H1 (cell line): ENCODE measurements at regions not wholly inside any gene's neighbourhood (a gene's known extent, or its start where the extent isn't known, plus 50 kb on each side); places are given as distances from the start of the nearest gene placed in this dataset.

Experiments used
- CTCF ChIA-PET: fragments of 300-600 bp; sonication (Branson Sonifier 250); formaldehyde crosslinking; loops from one replicate; lab custom pipeline; 2021; ENCODE audit not compliant: partially characterized antibody; lab: Charles Lee
- POLR2A ChIA-PET: fragments of 300-600 bp; sonication (Branson Sonifier 250); formaldehyde crosslinking; loops from one replicate; lab custom pipeline; 2021; ENCODE audit warnings: inconsistent platforms; ENCODE audit not compliant: partially characterized antibody; lab: Charles Lee
- DNase-seq, 2 experiments: peaks; one replicate each; pipeline versions ENCODE4 v3.0.0 to v3.0.0-alpha.2; 2010 to 2022; ENCODE audit warnings: low spot score in 2 of 2, low read depth in 1 of 2, mixed read lengths in 1 of 2
- FAIRE-seq: peaks from 2 replicates; lab custom pipeline; 2011; peaks lifted over from hg19 to GRCh38; lab: Jason Lieb, UNC
- H2AFZ ChIP-seq: 2 replicates; pipeline ENCODE4 v1.8.1; 2012; ENCODE audit warnings: low read length, inconsistent platforms
- H2AK5ac ChIP-seq: 2 replicates; pipeline ENCODE4 v1.6.1; 2013; ENCODE audit warnings: low read depth, low read length
- H2BK120ac ChIP-seq: replicated peaks from 2 replicates; pipeline ENCODE3; 2013; ENCODE audit warnings: low read depth, low read length, inconsistent platforms
- H2BK12ac ChIP-seq: 2 replicates; pipeline ENCODE4 v1.6.1; 2013; ENCODE audit warnings: low read depth, low read length
- H2BK15ac ChIP-seq: 2 replicates; pipeline ENCODE4 v1.6.1; 2013; ENCODE audit warnings: low read length
- H2BK20ac ChIP-seq: 2 replicates; pipeline ENCODE4 v1.6.1; 2013; ENCODE audit warnings: low read length
- H2BK5ac ChIP-seq: 2 replicates; pipeline ENCODE4 v1.6.1; 2013; ENCODE audit warnings: low read depth, low read length
- H3K14ac ChIP-seq: 2 replicates; pipeline ENCODE4 v1.6.1; 2013; ENCODE audit warnings: inconsistent platforms; ENCODE audit not compliant: insufficient read length
- H3K18ac ChIP-seq: 2 replicates; pipeline ENCODE4 v1.6.1; 2013; ENCODE audit warnings: low read length; ENCODE audit errors: extremely low read depth
- H3K23ac ChIP-seq: 2 replicates; pipeline ENCODE4 v1.6.1; 2013; ENCODE audit warnings: inconsistent platforms; ENCODE audit not compliant: insufficient read length
- H3K23me2 ChIP-seq: 2 replicates; pipeline ENCODE4 v1.6.1; 2013; ENCODE audit warnings: low read depth, low read length
- H3K27ac ChIP-seq: 2 replicates; pipeline ENCODE4 v1.6.1; 2011; ENCODE audit warnings: low read depth, low read length, inconsistent platforms
- H3K27me3 ChIP-seq, 4 experiments: replicated peaks in 1 of 4; 1 replicate in 1 of 4; 2 replicates in 3 of 4; pipeline versions ENCODE4 v1.6.1 to v1.8.1; 2011 to 2013; ENCODE audit warnings: low read length in 3 of 4, mild to moderate bottlenecking in 3 of 4, inconsistent platforms in 2 of 4, mixed read lengths in 2 of 4, moderate library complexity in 1 of 4; ENCODE audit not compliant: control insufficient read depth in 3 of 4, insufficient read depth in 3 of 4; ENCODE audit errors: extremely low read depth in 1 of 4
- H3K36me3 ChIP-seq, 4 experiments: 2 replicates each; pipeline versions ENCODE4 v1.6.1 to v1.8.1; 2011 to 2013; ENCODE audit warnings: mild to moderate bottlenecking in 4 of 4, low read length in 3 of 4, moderate library complexity in 2 of 4, control low read depth in 1 of 4, inconsistent platforms in 1 of 4; ENCODE audit not compliant: insufficient read depth in 4 of 4, control insufficient read depth in 2 of 4
- H3K4ac ChIP-seq: replicated peaks from 2 replicates; pipeline ENCODE3; 2013; ENCODE audit warnings: low read length, low read depth, mixed read lengths, inconsistent platforms; ENCODE audit not compliant: insufficient read length
- H3K4me1 ChIP-seq, 4 experiments: replicated peaks in 1 of 4; 1 replicate in 1 of 4; 2 replicates in 3 of 4; pipeline versions ENCODE4 v1.6.1 to v1.8.1; 2011 to 2013; ENCODE audit warnings: low read length in 3 of 4, inconsistent platforms in 2 of 4, mixed read lengths in 1 of 4; ENCODE audit not compliant: insufficient read depth in 4 of 4, control insufficient read depth in 3 of 4
- H3K4me2 ChIP-seq, 2 experiments: 2 replicates each; pipeline versions ENCODE4 v1.6.1 to v1.8.1; 2011 to 2013; ENCODE audit warnings: low read depth in 2 of 2, low read length in 2 of 2, control low read depth in 1 of 2, inconsistent platforms in 1 of 2, mild to moderate bottlenecking in 1 of 2; ENCODE audit not compliant: insufficient read depth in 1 of 2
- H3K4me3 ChIP-seq, 4 experiments: fragments of 200-600, 300-600 bp in 1 of 4; sonication (generic), shearing (Covaris generic), sonication (Bioruptor Twin) in 1 of 4; 2 replicates each; pipeline versions ENCODE4 v1.5.1 to v1.8.1; 2011 to 2016; ENCODE audit warnings: low read length in 4 of 4, low read depth in 3 of 4, control low read depth in 2 of 4, inconsistent platforms in 2 of 4, mild to moderate bottlenecking in 2 of 4, mixed read lengths in 1 of 4, moderate library complexity in 1 of 4; ENCODE audit not compliant: insufficient read depth in 2 of 4; ENCODE audit errors: extremely low read depth in 1 of 4
- H3K56ac ChIP-seq: replicated peaks from 2 replicates; pipeline ENCODE3; 2013; ENCODE audit warnings: low read depth, mild to moderate bottlenecking, mixed read lengths, low read length, inconsistent platforms; ENCODE audit not compliant: insufficient read length
- H3K79me1 ChIP-seq: 2 replicates; pipeline ENCODE4 v1.6.1; 2013; ENCODE audit warnings: low read depth, low read length, control low read depth
- H3K79me2 ChIP-seq, 2 experiments: 2 replicates each; pipeline versions ENCODE4 v1.6.1 to v1.8.1; 2012 to 2013; ENCODE audit warnings: low read length in 2 of 2, mild to moderate bottlenecking in 2 of 2, inconsistent platforms in 1 of 2; ENCODE audit not compliant: insufficient read depth in 2 of 2, control insufficient read depth in 1 of 2
- H3K9ac ChIP-seq, 4 experiments: replicated peaks in 1 of 4; 1 replicate in 1 of 4; 2 replicates in 3 of 4; pipeline versions ENCODE4 v1.6.1 to v1.8.1; 2011 to 2013; ENCODE audit warnings: low read depth in 3 of 4, low read length in 3 of 4, control low read depth in 2 of 4, mild to moderate bottlenecking in 2 of 4, moderate library complexity in 2 of 4, inconsistent platforms in 1 of 4; ENCODE audit errors: extremely low read depth in 1 of 4
- H3K9me3 ChIP-seq, 2 experiments: 2 replicates each; pipeline versions ENCODE4 v1.6.1 to v1.8.1; 2012 to 2013; ENCODE audit warnings: mild to moderate bottlenecking in 2 of 2, moderate library complexity in 2 of 2, control low read depth in 1 of 2, inconsistent platforms in 1 of 2, low read depth in 1 of 2, low read length in 1 of 2, mixed read lengths in 1 of 2; ENCODE audit not compliant: insufficient read depth in 2 of 2
- H4K20me1 ChIP-seq, 2 experiments: replicated peaks in 1 of 2; 2 replicates each; pipeline versions ENCODE3 to v1.8.1; 2011 to 2013; ENCODE audit warnings: inconsistent platforms in 2 of 2, low read length in 2 of 2, mild to moderate bottlenecking in 1 of 2; ENCODE audit not compliant: insufficient read depth in 2 of 2, control insufficient read depth in 1 of 2
- H4K5ac ChIP-seq: 2 replicates; pipeline ENCODE4 v1.6.1; 2013; ENCODE audit warnings: low read length, low read depth, mixed read lengths, inconsistent platforms; ENCODE audit not compliant: insufficient read length
- H4K8ac ChIP-seq: 2 replicates; pipeline ENCODE4 v1.8.0; 2013; ENCODE audit warnings: mild to moderate bottlenecking, moderate library complexity, low read length, inconsistent platforms; ENCODE audit not compliant: insufficient read depth; ENCODE audit errors: extremely low read depth
- H4K91ac ChIP-seq: replicated peaks from 2 replicates; pipeline ENCODE3; 2013; ENCODE audit warnings: low read length, mixed read lengths, inconsistent platforms; ENCODE audit not compliant: insufficient read length
- ASH2L ChIP-seq: fragments of 200-600, 300-600 bp; sonication (generic); IDR thresholded peaks from one replicate; pipeline ENCODE4 v1.7.1; 2017; ENCODE audit warnings: low read length
- BCL11A ChIP-seq, 2 experiments: IDR thresholded peaks; one replicate each; pipeline ENCODE4 v1.6.1; 2011; ENCODE audit warnings: low read depth in 2 of 2, low read length in 2 of 2, mild to moderate bottlenecking in 2 of 2
- CTBP2 ChIP-seq: IDR thresholded peaks from 2 replicates; pipeline ENCODE4 v1.7.0; 2011; ENCODE audit warnings: borderline replicate concordance, mild to moderate bottlenecking, moderate library complexity, mixed read lengths, low read length; ENCODE audit not compliant: insufficient read depth, insufficient read length
- EP300 ChIP-seq, 2 experiments: IDR thresholded peaks; 1 replicate in 1 of 2; 2 replicates in 1 of 2; pipeline ENCODE4 v1.6.1; 2011 to 2012; ENCODE audit warnings: low read depth in 2 of 2, low read length in 2 of 2, mild to moderate bottlenecking in 2 of 2, borderline replicate concordance in 1 of 2, inconsistent platforms in 1 of 2, moderate library complexity in 1 of 2
- GABPA ChIP-seq: IDR thresholded peaks from 2 replicates; pipeline ENCODE4 v1.6.1; 2011; ENCODE audit warnings: mild to moderate bottlenecking, low read length, moderate library complexity, borderline replicate concordance; ENCODE audit not compliant: insufficient read depth
- GTF2F1 ChIP-seq: IDR thresholded peaks from 2 replicates; pipeline ENCODE4 v1.6.1; 2012; ENCODE audit warnings: low read depth, low read length, improper control_type of control experiment, borderline replicate concordance
- HDAC2 ChIP-seq, 2 experiments: fragments of 300-600 bp in 1 of 2; sonication (generic) in 1 of 2; IDR thresholded peaks; 2 replicates each; pipeline ENCODE4 v1.6.1; 2011 to 2012; ENCODE audit warnings: low read depth in 2 of 2, low read length in 2 of 2, mild to moderate bottlenecking in 2 of 2, moderate library complexity in 2 of 2, borderline replicate concordance in 1 of 2, inconsistent platforms in 1 of 2
- HDAC6 ChIP-seq: IDR thresholded peaks from one replicate; pipeline ENCODE4 v1.7.1; 2012; ENCODE audit warnings: low read depth, mild to moderate bottlenecking, inconsistent platforms, low read length, moderate library complexity
- KDM4A ChIP-seq: IDR thresholded peaks from one replicate; pipeline ENCODE4 v1.7.1; 2012; ENCODE audit warnings: low read depth, mild to moderate bottlenecking, moderate library complexity, low read length, inconsistent platforms; ENCODE audit not compliant: severe bottlenecking
- KDM5A ChIP-seq: fragments of 200-600 bp; IDR thresholded peaks from 2 replicates; pipeline ENCODE4 v1.7.1; 2012; ENCODE audit warnings: mild to moderate bottlenecking, low read length, inconsistent platforms, mixed read lengths
- POLR2AphosphoS5 ChIP-seq: IDR thresholded peaks from 2 replicates; pipeline ENCODE4 v1.6.1; 2011; ENCODE audit warnings: low read depth, low read length
- SAP30 ChIP-seq: fragments of 300-600 bp; sonication (generic); IDR thresholded peaks from 2 replicates; pipeline ENCODE4 v1.7.1; 2012; ENCODE audit warnings: low read length, moderate library complexity, mild to moderate bottlenecking, inconsistent platforms; ENCODE audit not compliant: insufficient read depth, insufficient replicate concordance
- SP2 ChIP-seq: IDR thresholded peaks from 2 replicates; pipeline ENCODE4 v1.6.1; 2012; ENCODE audit warnings: mild to moderate bottlenecking, low read length, inconsistent platforms
- TAF7 ChIP-seq: optimal IDR thresholded peaks from 2 replicates; pipeline ENCODE3; 2011; ENCODE audit warnings: low read depth, mild to moderate bottlenecking, inconsistent platforms, low read length, moderate library complexity, borderline replicate concordance
- WGBS, 2 experiments: shearing (Covaris generic) in 1 of 2; methylation state at CpG; one replicate each; pipeline versions ENCODE4 v1.1.6 to v1.1.7; 2013 to 2015; ENCODE audit warnings: low lambda C conversion rate in 2 of 2, mixed read lengths in 2 of 2, inconsistent platforms in 1 of 2, low coverage in 1 of 2, missing lambda C conversion rate in 1 of 2; ENCODE audit not compliant: insufficient replicate concordance in 2 of 2, insufficient coverage in 1 of 2, insufficient read length in 1 of 2; ENCODE audit errors: extremely low coverage in 1 of 2, missing lambda C conversion rate in 1 of 2; 5-methylcytosine and 5-hydroxymethylcytosine counted together

DNA sequence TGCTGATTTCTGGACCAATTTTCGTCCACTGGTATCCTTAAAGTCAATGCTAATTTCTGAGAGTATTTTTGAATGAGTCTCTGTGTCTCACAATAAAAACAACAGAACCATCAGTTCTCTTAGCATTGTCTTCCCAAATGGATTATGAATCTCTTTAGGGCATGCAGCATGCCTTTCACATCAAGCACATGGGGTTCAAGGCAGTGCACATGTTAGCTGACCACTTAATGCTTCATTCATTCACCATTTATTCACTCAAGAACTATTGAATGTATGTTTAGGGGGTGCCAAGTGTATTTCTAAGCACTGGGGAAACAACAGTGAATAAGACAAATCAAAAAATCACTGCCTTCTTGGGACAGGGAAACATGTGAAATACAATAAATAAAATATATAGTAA is 126.7 kb upstream of the SLC44A3 start:
- H2AK5ac ChIP-seq = no peak overlapping the region
- H3K23me2 ChIP-seq = no peaks in the 10 kb centered on the region
- H4K8ac ChIP-seq = no peak overlapping the region
- no peak for TF ChIP-seq HDAC2 (IDR thresholded peaks at IDR 0.05; ENCODE audit: borderline replicate concordance in 1 of 2, low read depth in 2 of 2, low read length in 2 of 2)
- TF ChIP-seq SAP30 = no peak
- TF ChIP-seq KDM4A = no peak
- TF ChIP-seq HDAC6 = no peak
- TF ChIP-seq CTBP2 = no peak
- TF ChIP-seq POLR2AphosphoS5 = no peak
- TF ChIP-seq ASH2L = no peak
- TF ChIP-seq TAF7 = no peak
- no peak for TF ChIP-seq SP2
- no peak for TF ChIP-seq BCL11A (IDR thresholded peaks at IDR 0.05; ENCODE audit: low read depth in 2 of 2, low read length in 2 of 2)
- TF ChIP-seq GTF2F1 = no peak
- TF ChIP-seq EP300 (IDR thresholded peaks at IDR 0.05; ENCODE audit: borderline replicate concordance in 1 of 2, low read depth in 2 of 2, low read length in 2 of 2) = no peak
- no peak for TF ChIP-seq GABPA
- no peak for TF ChIP-seq KDM5A

More for the DNA sequence above, 126.7 kb upstream of the SLC44A3 start:
- peaks cover 0 to 19% (median 7%) of the 10 kb centered on the region in 4 experiments; a peak in 6 of 7 replicates for H3K4me1 ChIP-seq
- no peak overlapping the region for H2BK5ac ChIP-seq
- no peak overlapping the region for H3K14ac ChIP-seq
- H3K56ac ChIP-seq = no peak overlapping the region
- no peak for DNase-seq
- no peak overlapping the region for H2AFZ ChIP-seq
- H3K9me3 ChIP-seq = no peaks in the 10 kb centered on the region
- H3K79me1 ChIP-seq = no peaks in the 10 kb centered on the region
- no peaks in the 10 kb centered on the region for H4K20me1 ChIP-seq
- H3K4ac ChIP-seq = no peak overlapping the region
- CTCF ChIA-PET = interaction anchor here (1.0 to 3.8 kb wide), 12 partner anchors 17 to 141 kb away, joined by 3 to 20 read pairs (median 6); no protein-coding TSS in a partner anchor
- H2BK12ac ChIP-seq = no peak overlapping the region
- H3K23ac ChIP-seq = no peak overlapping the region
- no peaks in the 10 kb centered on the region for H3K36me3 ChIP-seq
- POLR2A ChIA-PET = no interaction called here
- WGBS, 2 experiments = 93% methylated on average over 1 of the region's 1 CpG; no CpG with 5 or more reads in 1 of the 2 experiments
- no peaks in the 10 kb centered on the region for H3K79me2 ChIP-seq
- no peak overlapping the region for H2BK20ac ChIP-seq
- no peak overlapping the region for H4K5ac ChIP-seq
- no peak overlapping the region for H2BK120ac ChIP-seq
- peak; percentile 13 for FAIRE-seq
- H3K27ac ChIP-seq = no peak overlapping the region
- no peak overlapping the region for H3K4me2 ChIP-seq
- no peak overlapping the region for H4K91ac ChIP-seq
- H2BK15ac ChIP-seq = no peak overlapping the region
- no peak overlapping the region for H3K9ac ChIP-seq
- no peak overlapping the region for H3K18ac ChIP-seq
- no peak overlapping the region for H3K4me3 ChIP-seq
- no peaks in the 10 kb centered on the region for H3K27me3 ChIP-seq
